MM.1S (cell line): ENCODE measurements at regions not wholly inside any gene's neighbourhood (a gene's known extent, or its start where the extent isn't known, plus 50 kb on each side); places are given as distances from the start of the nearest gene placed in this dataset.

Experiments
- EZH2 ChIP-seq: fragments of 300-600 bp; sonication (generic); optimal IDR thresholded peaks from 2 replicates; pipeline ENCODE3; 2017; ENCODE audit warnings: low read depth, mild to moderate bottlenecking, antibody characterized with exemption, low read length, mixed read lengths
- EZH2phosphoT487 ChIP-seq: fragments of 300-600 bp; sonication (generic); IDR thresholded peaks from 2 replicates; pipeline ENCODE4 v1.6.1; 2018; ENCODE audit warnings: antibody characterized with exemption, low read length
- TF ChIP-seq, protein P1 (sequence below): fragments of 300-600 bp; sonication (generic); IDR thresholded peaks from 2 replicates; pipeline ENCODE4 v1.5.1; 2016; ENCODE audit warnings: antibody characterized with exemption, low read length, mixed read lengths

DNA sequence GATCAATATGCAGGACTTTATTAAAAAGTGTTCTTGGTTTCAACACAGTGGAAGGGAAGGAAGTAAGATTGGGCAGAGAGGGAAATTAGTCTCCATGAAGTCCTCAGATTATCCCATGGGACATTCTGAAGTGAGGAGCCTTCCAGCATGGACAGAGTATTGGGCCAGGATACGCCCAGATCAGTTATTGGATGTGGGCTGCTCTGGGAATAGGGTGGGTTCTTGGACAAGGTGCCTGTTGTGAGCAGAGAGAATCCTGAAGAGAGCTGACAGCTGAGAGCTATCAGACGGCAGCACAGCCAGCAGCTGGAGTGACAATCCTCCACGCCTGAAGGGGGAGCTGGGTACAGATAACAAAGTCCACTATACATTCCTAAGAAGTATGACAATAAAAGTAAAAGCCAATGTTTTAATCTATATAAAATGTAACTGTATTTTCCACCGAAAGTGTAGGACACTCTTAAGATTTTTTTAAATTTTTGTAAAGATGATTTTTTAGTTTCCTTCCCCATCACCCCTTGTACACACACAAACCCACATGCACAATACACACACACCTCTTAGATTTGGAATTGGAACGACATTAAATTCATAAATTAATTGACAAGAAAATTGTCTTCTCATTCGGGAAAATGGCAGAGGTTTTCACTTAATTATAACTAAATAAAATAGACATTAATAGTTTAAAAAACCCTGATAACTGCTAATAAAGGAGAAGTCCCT, 107.8 kb downstream of the FBXO5 start:
- TF ChIP-seq EZH2 (no peak), EZH2phosphoT487 (no peak)
- TF ChIP-seq, protein P1, sequence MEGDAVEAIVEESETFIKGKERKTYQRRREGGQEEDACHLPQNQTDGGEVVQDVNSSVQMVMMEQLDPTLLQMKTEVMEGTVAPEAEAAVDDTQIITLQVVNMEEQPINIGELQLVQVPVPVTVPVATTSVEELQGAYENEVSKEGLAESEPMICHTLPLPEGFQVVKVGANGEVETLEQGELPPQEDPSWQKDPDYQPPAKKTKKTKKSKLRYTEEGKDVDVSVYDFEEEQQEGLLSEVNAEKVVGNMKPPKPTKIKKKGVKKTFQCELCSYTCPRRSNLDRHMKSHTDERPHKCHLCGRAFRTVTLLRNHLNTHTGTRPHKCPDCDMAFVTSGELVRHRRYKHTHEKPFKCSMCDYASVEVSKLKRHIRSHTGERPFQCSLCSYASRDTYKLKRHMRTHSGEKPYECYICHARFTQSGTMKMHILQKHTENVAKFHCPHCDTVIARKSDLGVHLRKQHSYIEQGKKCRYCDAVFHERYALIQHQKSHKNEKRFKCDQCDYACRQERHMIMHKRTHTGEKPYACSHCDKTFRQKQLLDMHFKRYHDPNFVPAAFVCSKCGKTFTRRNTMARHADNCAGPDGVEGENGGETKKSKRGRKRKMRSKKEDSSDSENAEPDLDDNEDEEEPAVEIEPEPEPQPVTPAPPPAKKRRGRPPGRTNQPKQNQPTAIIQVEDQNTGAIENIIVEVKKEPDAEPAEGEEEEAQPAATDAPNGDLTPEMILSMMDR, result no peak
